ENCODE measurements at regions not wholly inside any gene's neighbourhood (a gene's known extent, or its start where the extent isn't known, plus 50 kb on each side); places are given as distances from the start of the nearest gene placed in this dataset.

DNA sequence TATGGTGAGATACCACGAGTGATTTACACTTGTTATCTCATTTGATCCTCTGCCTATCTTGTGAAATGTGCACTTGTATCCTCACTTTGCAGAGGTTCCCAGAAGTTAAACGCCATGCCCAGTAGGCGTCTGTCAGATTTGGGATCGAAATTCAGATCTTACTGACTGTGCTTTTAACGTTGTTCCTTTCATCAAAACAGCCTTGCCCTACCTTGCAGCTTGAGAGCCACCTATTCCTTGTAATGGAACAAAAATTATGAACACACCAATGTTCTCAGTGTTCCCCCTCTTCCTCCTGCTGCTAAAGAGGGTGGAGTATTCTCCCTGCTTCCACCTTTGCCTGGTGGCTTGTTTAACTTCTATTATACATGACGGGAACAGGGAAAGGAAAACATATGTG is 257.0 kb downstream of the MSX2 start:
- 17% methylated on average over 6 of the region's 6 CpGs for whole genome bisulfite sequencing (ENCODE audit: missing lambda C conversion rate)
- Histone ChIP-seq H3K4me2 (no peak overlapping the region), H3K4me3 (no peak overlapping the region), H3K4me1 (no peaks in the 10 kb centered on the region), H3K9me3 (no peaks in the 10 kb centered on the region), H3K27ac (no peak overlapping the region)
- ChIA-PET CTCF (interaction anchor here (1.0 kb wide), 1 partner anchor 20 kb away, joined by 3 read pairs; no protein-coding TSS in a partner anchor), POLR2A (no interaction called here)
- FAIRE-seq: no peak
- TF ChIP-seq, protein P1, sequence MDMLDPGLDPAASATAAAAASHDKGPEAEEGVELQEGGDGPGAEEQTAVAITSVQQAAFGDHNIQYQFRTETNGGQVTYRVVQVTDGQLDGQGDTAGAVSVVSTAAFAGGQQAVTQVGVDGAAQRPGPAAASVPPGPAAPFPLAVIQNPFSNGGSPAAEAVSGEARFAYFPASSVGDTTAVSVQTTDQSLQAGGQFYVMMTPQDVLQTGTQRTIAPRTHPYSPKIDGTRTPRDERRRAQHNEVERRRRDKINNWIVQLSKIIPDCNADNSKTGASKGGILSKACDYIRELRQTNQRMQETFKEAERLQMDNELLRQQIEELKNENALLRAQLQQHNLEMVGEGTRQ (IDR thresholded peaks at IDR 0.05): no peak
- TF ChIP-seq E2F6 (IDR thresholded peaks at IDR 0.05; ENCODE audit: borderline replicate concordance, low read depth) (no peak), HDAC2 (IDR thresholded peaks at IDR 0.05) (no peak), SMC3 (IDR thresholded peaks at IDR 0.05) (no peak), JUNB (IDR thresholded peaks at IDR 0.05) (no peak), FOSL2 (IDR thresholded peaks at IDR 0.05) (no peak), FOSL2 (CRISPR knock-in tag; IDR thresholded peaks at IDR 0.05) (no peak), RARB (CRISPR knock-in tag; IDR thresholded peaks at IDR 0.05) (no peak), PHF8 (IDR thresholded peaks at IDR 0.05; ENCODE audit: borderline replicate concordance, low read depth) (no peak), RNF2 (IDR thresholded peaks at IDR 0.05; ENCODE audit: borderline replicate concordance, low read depth) (no peak), CBX8 (IDR thresholded peaks at IDR 0.05) (no peak), NR3C1 (IDR thresholded peaks at IDR 0.05) (no peak), CEBPB (IDR thresholded peaks at IDR 0.05) (no peak), ELK1 (IDR thresholded peaks at IDR 0.05; ENCODE audit: low read depth, low read length) (no peak), RCOR1 (IDR thresholded peaks at IDR 0.05; ENCODE audit: low read depth, low read length) (no peak), ZNF302 (CRISPR knock-in tag; IDR thresholded peaks at IDR 0.05) (no peak), PBX3 (IDR thresholded peaks at IDR 0.05) (no peak)
- TF ChIP-seq, protein P2, sequence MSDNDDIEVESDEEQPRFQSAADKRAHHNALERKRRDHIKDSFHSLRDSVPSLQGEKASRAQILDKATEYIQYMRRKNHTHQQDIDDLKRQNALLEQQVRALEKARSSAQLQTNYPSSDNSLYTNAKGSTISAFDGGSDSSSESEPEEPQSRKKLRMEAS (IDR thresholded peaks at IDR 0.05): no peak
- TF ChIP-seq, protein P3, sequence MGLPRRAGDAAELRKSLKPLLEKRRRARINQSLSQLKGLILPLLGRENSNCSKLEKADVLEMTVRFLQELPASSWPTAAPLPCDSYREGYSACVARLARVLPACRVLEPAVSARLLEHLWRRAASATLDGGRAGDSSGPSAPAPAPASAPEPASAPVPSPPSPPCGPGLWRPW (IDR thresholded peaks at IDR 0.05): no peak
- TF ChIP-seq, protein P4, sequence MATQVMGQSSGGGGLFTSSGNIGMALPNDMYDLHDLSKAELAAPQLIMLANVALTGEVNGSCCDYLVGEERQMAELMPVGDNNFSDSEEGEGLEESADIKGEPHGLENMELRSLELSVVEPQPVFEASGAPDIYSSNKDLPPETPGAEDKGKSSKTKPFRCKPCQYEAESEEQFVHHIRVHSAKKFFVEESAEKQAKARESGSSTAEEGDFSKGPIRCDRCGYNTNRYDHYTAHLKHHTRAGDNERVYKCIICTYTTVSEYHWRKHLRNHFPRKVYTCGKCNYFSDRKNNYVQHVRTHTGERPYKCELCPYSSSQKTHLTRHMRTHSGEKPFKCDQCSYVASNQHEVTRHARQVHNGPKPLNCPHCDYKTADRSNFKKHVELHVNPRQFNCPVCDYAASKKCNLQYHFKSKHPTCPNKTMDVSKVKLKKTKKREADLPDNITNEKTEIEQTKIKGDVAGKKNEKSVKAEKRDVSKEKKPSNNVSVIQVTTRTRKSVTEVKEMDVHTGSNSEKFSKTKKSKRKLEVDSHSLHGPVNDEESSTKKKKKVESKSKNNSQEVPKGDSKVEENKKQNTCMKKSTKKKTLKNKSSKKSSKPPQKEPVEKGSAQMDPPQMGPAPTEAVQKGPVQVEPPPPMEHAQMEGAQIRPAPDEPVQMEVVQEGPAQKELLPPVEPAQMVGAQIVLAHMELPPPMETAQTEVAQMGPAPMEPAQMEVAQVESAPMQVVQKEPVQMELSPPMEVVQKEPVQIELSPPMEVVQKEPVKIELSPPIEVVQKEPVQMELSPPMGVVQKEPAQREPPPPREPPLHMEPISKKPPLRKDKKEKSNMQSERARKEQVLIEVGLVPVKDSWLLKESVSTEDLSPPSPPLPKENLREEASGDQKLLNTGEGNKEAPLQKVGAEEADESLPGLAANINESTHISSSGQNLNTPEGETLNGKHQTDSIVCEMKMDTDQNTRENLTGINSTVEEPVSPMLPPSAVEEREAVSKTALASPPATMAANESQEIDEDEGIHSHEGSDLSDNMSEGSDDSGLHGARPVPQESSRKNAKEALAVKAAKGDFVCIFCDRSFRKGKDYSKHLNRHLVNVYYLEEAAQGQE (IDR thresholded peaks at IDR 0.05): no peak
- TF ChIP-seq, protein P5, sequence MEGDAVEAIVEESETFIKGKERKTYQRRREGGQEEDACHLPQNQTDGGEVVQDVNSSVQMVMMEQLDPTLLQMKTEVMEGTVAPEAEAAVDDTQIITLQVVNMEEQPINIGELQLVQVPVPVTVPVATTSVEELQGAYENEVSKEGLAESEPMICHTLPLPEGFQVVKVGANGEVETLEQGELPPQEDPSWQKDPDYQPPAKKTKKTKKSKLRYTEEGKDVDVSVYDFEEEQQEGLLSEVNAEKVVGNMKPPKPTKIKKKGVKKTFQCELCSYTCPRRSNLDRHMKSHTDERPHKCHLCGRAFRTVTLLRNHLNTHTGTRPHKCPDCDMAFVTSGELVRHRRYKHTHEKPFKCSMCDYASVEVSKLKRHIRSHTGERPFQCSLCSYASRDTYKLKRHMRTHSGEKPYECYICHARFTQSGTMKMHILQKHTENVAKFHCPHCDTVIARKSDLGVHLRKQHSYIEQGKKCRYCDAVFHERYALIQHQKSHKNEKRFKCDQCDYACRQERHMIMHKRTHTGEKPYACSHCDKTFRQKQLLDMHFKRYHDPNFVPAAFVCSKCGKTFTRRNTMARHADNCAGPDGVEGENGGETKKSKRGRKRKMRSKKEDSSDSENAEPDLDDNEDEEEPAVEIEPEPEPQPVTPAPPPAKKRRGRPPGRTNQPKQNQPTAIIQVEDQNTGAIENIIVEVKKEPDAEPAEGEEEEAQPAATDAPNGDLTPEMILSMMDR (IDR thresholded peaks at IDR 0.05): no peak
- ATAC-seq: no peak
- no peak for DNase-seq (ENCODE audit: low read depth in 1 of 2, low spot score in 1 of 2)

All from A549 (cell line).